Fibroblast of lung (primary cell): ENCODE measurements at regions not wholly inside any gene's neighbourhood (a gene's known extent, or its start where the extent isn't known, plus 50 kb on each side); places are given as distances from the start of the nearest gene placed in this dataset.

ENCODE experiments used
- EZH2 ChIP-seq: IDR thresholded peaks from 2 replicates; pipeline ENCODE4 v1.5.1; 2012; ENCODE audit warnings: low read length, control low read depth, mild to moderate bottlenecking; ENCODE audit errors: missing control alignments
- TF ChIP-seq, protein P1 (sequence below), 2 donors: IDR thresholded peaks in 1 of 2; conservative IDR thresholded peaks in 1 of 2; 1 replicate in 1 of 2; 2 replicates in 1 of 2; pipeline ENCODE4 v1.5.1; 2011 to 2012; ENCODE audit warnings: low read length in 2 of 2, control low read depth in 1 of 2, inconsistent platforms in 1 of 2, low read depth in 1 of 2, mild to moderate bottlenecking in 1 of 2

DNA sequence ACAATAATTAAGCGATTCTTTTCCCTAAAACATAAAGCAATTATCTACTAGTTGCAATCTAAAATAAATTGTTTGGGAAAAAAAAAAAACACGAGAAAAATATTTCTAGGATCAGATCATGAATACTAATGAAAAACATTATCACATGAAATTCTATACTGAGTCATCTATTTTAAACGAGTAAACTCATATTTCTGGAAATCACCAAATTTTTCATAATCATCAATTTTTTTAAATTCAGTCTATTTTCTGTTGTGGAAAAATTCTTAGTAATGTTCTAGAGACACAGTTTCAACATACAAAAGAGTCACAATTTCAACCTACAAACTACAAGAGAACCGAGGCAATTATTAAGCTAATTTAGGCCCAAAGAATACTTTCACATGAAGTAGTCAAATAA, 245.6 kb upstream of the SOX5 start:
- TF ChIP-seq EZH2 = no peak
- TF ChIP-seq, protein P1, sequence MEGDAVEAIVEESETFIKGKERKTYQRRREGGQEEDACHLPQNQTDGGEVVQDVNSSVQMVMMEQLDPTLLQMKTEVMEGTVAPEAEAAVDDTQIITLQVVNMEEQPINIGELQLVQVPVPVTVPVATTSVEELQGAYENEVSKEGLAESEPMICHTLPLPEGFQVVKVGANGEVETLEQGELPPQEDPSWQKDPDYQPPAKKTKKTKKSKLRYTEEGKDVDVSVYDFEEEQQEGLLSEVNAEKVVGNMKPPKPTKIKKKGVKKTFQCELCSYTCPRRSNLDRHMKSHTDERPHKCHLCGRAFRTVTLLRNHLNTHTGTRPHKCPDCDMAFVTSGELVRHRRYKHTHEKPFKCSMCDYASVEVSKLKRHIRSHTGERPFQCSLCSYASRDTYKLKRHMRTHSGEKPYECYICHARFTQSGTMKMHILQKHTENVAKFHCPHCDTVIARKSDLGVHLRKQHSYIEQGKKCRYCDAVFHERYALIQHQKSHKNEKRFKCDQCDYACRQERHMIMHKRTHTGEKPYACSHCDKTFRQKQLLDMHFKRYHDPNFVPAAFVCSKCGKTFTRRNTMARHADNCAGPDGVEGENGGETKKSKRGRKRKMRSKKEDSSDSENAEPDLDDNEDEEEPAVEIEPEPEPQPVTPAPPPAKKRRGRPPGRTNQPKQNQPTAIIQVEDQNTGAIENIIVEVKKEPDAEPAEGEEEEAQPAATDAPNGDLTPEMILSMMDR (conservative IDR thresholded peaks at IDR 0.05 in 1 of 2, IDR thresholded peaks at IDR 0.05 in 1 of 2; ENCODE audit: low read depth in 1 of 2, low read length in 2 of 2) = no peak
